HG03571 (cell line): ENCODE measurements at regions not wholly inside any gene's neighbourhood (a gene's known extent, or its start where the extent isn't known, plus 50 kb on each side); places are given as distances from the start of the nearest gene placed in this dataset.
"Not testable (repeated sequence)": the region's sequence is repeated elsewhere in the genome, so short reads cannot be mapped to it uniquely, and the experiment has no call there.

Experiments
- ATAC-seq: cut with Tn5 transposase; IDR thresholded peaks from one replicate; pipeline ENCODE4 v1.9.1; 2021; ENCODE audit not compliant: unreplicated experiment

GRCh38 chr6:148602136-148602535, 144.7 kb upstream of the UST start:
- no peak for ATAC-seq

DNA sequence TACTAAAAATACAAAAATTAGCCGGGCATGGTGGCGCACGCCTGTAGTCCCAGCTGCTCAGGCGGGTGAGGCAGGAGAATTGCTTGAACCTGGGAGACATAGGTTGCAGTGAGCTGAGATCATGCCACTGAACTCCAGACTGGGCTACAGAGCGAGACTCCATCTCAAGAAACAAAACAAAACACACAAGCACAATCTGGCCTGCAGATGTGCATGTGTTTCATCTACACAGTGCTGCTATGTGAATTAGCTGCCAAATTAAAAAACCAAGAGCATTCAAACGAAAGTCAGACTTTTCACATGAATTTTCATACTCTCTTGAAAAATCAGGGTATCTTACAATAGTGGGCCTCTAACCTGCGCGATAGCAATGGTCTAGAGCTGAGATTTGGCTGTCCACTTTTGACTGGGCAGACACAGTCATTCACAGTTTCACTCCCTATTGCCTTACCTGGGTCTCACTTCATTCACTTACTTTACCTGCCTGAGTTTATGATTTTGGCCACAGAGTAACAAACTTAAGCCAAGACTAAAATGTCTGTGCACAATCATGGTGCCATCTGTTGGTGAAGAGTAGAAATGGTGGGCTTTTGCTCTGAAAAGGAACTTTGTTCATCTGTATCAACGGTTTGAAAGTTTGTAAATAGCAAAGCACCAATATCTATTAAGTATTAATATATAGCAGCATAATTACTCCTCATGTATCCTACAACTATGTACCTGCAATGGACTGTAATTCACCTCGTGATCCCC, 138.5 kb upstream of the UST start:
- no peak for ATAC-seq

- no peak for ATAC-seq
Observed at GRCh38 chr6:148611213-148611612, 135.6 kb upstream of the UST start.

- ATAC-seq: no peak
Observed at GRCh38 chr6:148612043-148612442, 134.8 kb upstream of the UST start.

GRCh38 chr6:148614602-148615001, 132.2 kb upstream of the UST start:
- no peak for ATAC-seq

DNA sequence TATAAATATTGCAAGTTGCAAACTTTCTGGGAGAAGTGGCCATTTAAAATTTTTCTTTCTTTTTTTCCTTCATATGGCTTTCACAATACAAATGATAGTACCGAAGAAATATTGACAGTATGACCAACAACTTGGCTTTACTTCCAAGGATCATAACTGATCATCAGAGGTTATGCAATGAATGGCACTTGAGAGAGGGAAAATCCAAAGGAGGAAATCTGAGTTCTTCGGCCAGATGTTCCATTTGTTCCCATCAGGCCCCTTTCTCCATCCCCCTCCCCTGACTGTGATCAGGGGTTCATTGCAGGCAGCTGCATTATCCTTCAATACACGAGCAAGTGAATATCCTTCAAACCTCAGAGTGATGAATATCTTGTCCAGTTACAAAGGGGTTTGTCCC, 130.0 kb upstream of the UST start:
- ATAC-seq: no peak

DNA sequence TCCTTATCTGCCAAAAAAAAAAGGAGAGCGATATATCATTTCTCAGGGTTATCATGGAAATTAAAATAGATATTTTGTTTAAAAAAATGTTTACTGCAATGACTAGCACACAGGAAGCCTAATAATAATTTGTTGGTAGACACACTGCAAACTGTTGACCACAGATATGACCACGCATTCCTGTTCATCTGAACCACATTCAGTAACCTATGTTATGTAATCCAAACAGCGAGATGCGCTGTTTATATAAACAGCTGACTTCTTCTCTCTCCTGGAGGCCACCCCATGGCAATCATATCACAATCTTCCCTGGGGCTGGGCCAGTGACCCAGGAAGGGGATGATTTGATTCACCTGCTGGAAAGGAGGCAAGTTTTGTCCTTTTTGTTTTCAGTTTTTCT, 129.3 kb upstream of the UST start:
- no peak for ATAC-seq

DNA sequence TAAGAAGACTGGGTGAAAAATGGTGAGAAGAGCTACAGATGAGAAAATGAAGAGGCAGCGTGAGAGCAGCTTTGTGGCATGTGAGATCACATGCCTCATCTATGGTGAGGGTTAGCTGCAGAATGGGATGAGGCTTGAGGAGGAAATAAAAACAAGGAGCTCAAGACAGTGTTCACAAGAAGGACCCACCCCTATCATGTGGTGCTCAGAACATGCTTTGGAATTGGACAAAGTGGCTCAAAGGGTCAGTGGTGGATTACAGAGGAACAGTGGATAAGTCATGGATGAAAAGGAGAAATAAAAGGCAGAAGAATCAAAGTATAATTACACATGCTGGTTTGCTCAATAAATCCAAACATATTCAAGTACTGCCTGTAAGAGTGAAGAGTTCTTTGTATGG, 126.9 kb upstream of the UST start:
- ATAC-seq: no peak

- ATAC-seq: peak; percentile 73
Observed at GRCh38 chr6:148620579-148621298, 126.1 kb upstream of the UST start.

GRCh38 chr6:148625609-148626008, 121.2 kb upstream of the UST start:
- no peak for ATAC-seq

DNA sequence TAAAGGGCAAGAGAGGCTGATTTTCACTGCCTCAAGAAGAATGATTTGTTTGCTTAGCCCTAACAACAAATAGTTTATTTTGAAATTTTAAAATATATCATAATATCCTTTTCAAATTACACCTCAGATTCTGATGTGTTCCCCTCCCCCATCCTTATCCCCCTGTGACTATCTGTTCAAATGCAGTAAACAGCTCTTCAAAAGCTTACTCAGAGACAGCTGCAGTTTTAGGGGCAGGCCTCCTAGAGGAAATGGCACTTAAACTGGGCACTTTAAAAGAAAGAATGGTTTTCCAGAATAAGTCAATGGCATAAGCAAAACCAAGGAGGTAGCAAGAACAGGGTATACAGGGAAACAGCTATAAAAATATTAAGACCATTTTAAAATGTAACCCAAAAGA, 118.6 kb upstream of the UST start:
- ATAC-seq: no peak

GRCh38 chr6:148629181-148629580, 117.6 kb upstream of the UST start:
- ATAC-seq: no peak

GRCh38 chr6:148629592-148630465, 117.0 kb upstream of the UST start:
- no peak for ATAC-seq

- ATAC-seq: no peak
Observed at GRCh38 chr6:148635070-148635743, 111.6 kb upstream of the UST start.

DNA sequence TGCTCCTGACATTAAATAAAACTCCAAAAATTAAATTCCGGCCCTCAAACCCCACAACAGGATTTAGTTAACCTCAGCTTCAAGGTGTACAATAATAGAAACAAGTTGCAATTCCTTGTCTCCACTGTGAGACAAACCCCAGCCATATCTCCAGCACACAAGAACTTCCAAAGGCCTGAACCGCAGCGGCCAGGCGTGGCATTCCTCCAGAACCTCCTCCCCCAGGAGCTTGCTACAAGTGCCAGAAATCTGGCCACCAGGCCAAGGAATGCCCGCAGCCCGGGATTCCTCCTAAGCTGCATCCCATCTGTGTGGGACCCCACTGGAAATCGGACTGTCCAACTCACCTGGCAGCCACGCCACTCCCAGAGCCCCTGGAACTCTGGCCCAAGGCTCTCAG, 105.0 kb upstream of the UST start:
- not testable (repeated sequence) for ATAC-seq

- not testable (repeated sequence) for ATAC-seq
Observed at GRCh38 chr6:148643208-148643607, 103.6 kb upstream of the UST start.

GRCh38 chr6:148645049-148645448, 101.8 kb upstream of the UST start:
- ATAC-seq: not testable (repeated sequence)

GRCh38 chr6:148648754-148649453, 97.9 kb upstream of the UST start:
- no peak for ATAC-seq

DNA sequence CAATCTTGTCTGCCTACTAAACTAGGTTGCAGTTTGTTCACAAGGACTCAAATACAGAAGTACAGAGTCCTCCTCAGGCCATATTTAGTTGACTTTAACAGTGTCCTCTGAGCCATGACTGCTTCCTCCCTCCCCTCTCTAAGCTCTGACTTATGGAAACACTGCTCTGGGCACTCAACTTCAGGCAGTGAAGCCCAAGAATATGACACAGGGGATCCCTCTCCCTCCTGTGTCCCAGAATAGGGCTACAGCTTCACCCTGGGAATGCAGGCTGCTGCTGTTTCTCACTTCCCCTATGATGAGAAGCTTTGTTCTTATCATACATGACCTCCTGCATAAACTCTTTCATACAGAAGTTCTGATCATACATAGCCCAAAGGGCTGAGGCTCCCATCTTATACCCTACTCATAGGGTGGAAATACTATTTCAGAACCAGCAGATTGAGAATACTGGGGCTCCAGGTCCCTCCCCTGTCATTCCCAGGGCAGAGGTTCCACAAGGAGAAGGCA, 97.3 kb upstream of the UST start:
- no peak for ATAC-seq

DNA sequence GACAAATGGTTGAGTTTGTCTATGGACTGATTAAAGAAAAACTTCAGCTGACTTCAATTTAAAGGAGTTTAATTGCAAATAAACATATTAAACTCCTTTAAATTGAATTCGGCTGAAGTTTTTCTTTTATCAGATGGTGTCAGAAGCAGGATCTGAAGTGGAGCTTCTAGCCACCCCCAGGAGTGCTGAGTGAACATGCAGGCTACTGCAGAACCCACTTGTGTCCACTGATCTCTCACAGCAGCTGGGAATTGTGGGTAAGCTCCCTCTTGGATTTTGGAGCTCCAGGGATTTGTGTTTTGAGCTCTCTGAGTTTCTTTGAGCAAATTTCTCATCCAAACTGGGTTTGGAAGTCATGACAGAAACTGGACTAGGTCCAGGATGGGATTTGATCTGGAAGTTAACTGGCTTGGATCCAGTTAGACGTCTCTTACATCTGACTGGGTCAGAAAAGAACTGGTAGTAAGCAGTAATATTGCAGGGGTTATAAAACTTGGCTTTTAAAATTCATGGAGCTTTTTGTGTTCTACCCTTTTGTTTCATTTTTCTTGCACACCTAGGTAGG, 95.8 kb upstream of the UST start:
- no peak for ATAC-seq
